Type B pancreatic cell (in vitro differentiated cells): ENCODE measurements at regions not wholly inside any gene's neighbourhood (a gene's known extent, or its start where the extent isn't known, plus 50 kb on each side); places are given as distances from the start of the nearest gene placed in this dataset.

Experiments used
- DNase-seq: peaks from one replicate; pipeline ENCODE4 v3.0.0; 2021; ENCODE audit warnings: mixed read lengths; ENCODE audit not compliant: unreplicated experiment; ENCODE audit errors: extremely low spot score
- H3K27ac Mint-ChIP-seq: 2 replicates; pipeline ENCODE4 v1.8.0; 2021; ENCODE audit warnings: mild to moderate bottlenecking, mixed read lengths
- H3K27me3 Mint-ChIP-seq: 2 replicates; pipeline ENCODE4 v1.8.0; 2021; ENCODE audit warnings: mixed read lengths
- H3K36me3 Mint-ChIP-seq: 2 replicates; pipeline ENCODE4 v1.8.0; 2021; ENCODE audit warnings: mixed read lengths
- H3K4me1 Mint-ChIP-seq: one replicate; pipeline ENCODE4 v1.8.0; 2021; ENCODE audit warnings: mixed read lengths; ENCODE audit not compliant: unreplicated experiment
- H3K4me3 Mint-ChIP-seq: 2 replicates; pipeline ENCODE4 v1.8.0; 2021; ENCODE audit warnings: mild to moderate bottlenecking, mixed read lengths
- H3K9me3 Mint-ChIP-seq: 2 replicates; pipeline ENCODE4 v1.8.0; 2021; ENCODE audit warnings: mixed read lengths
- TF ChIP-seq, protein P1 (sequence below): fragments of 200-600 bp; sonication (generic); conservative IDR thresholded peaks from 2 replicates; pipeline ENCODE4 v1.5.0; 2021; ENCODE audit warnings: antibody characterized with exemption, mild to moderate bottlenecking

DNA sequence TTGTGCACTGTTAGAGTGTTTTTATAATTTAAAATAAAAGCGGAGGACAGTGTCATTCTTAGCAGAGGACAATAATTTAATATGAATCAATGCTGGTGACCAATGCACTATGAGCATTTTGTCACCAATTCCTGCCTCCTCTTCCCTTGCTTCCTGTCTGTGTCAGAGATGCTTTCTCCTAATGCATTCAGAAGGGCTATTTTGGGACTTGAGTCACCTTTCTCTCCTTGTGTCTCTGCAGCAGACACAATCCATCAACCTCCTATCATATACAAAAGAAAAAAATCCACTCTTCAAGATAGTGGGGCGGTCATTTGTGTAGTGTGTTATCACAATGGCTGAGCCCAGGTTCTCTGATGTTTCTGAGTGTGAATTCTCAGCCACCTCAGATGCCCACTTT is 191.9 kb upstream of the VEPH1 start:
- H3K27me3 Mint-ChIP-seq, result no peaks in the 10 kb centered on the region
- TF ChIP-seq, protein P1, sequence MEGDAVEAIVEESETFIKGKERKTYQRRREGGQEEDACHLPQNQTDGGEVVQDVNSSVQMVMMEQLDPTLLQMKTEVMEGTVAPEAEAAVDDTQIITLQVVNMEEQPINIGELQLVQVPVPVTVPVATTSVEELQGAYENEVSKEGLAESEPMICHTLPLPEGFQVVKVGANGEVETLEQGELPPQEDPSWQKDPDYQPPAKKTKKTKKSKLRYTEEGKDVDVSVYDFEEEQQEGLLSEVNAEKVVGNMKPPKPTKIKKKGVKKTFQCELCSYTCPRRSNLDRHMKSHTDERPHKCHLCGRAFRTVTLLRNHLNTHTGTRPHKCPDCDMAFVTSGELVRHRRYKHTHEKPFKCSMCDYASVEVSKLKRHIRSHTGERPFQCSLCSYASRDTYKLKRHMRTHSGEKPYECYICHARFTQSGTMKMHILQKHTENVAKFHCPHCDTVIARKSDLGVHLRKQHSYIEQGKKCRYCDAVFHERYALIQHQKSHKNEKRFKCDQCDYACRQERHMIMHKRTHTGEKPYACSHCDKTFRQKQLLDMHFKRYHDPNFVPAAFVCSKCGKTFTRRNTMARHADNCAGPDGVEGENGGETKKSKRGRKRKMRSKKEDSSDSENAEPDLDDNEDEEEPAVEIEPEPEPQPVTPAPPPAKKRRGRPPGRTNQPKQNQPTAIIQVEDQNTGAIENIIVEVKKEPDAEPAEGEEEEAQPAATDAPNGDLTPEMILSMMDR, result no peak
- H3K9me3 Mint-ChIP-seq, result no peaks in the 10 kb centered on the region
- no peaks in the 10 kb centered on the region for H3K36me3 Mint-ChIP-seq
- DNase-seq, result no peak
- no peak overlapping the region for H3K27ac Mint-ChIP-seq
- H3K4me1 Mint-ChIP-seq, result no peaks in the 10 kb centered on the region
- H3K4me3 Mint-ChIP-seq, result no peak overlapping the region

DNA sequence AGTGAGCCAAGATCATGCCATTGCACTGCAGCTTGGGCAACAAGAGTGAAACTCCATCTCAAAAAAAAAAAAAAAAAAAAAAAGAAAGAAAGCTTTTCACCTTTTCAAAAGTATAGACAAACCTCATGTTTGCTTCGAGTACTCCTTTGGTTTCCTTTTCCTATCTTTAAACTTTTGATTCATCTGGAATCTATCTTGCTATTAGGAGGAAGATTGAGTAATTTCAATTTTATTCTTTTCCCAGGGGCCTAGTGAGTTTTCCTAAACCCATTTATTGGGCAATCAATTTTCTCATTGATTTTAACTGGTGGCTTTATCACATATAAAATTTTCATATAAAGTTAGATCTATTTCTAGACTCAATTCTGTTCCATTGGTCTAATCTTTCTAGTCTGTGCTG is 190.5 kb upstream of the VEPH1 start:
- Mint-ChIP-seq H3K27me3 (no peaks in the 10 kb centered on the region), H3K27ac (no peak overlapping the region), H3K36me3 (no peaks in the 10 kb centered on the region), H3K4me3 (no peak overlapping the region), H3K4me1 (no peaks in the 10 kb centered on the region), H3K9me3 (no peaks in the 10 kb centered on the region)
- TF ChIP-seq, protein P1, result no peak
- no peak for DNase-seq

DNA sequence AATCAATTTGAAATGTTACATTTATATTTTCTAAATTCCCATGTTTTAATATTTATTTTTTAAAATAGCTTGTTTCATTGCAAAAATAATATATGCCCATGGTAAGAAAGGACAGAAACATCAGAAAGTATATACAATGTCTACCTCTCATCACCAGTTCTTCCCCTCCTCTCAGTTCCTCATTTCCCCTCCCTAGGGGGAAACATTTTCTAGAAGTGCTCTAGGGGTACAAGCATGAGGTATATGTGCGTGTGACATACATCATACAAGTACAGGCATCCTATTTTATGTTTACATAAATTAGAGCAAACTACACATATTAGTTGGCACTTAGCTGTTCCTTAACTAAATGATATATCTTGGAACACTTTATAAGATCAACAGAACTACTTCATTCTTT is 189.3 kb upstream of the VEPH1 start:
- H3K9me3 Mint-ChIP-seq, result peaks cover 6% of the 10 kb centered on the region

DNA sequence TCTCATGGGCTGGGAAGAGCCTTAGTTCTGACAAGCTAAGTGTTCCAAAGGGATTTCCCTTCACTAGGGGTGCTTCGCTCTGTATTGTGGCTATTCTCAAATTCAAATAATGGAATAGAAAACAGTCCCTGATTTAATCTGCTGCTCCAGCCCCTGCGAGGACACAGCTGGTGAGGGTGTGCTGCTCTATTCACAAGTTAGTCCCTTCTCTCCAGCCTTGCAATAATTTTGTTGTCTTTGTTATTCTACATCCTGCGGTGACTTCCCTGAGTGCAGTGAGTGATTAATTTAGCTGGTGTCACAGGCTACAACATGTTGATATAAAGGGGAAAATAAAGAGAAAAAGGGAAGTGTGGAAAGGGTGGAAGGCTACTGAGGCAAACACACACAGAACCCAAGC is 180.5 kb upstream of the VEPH1 start:
- peaks cover 7% of the 10 kb centered on the region for H3K9me3 Mint-ChIP-seq
- no peaks in the 10 kb centered on the region for H3K27me3 Mint-ChIP-seq
- TF ChIP-seq, protein P1, result no peak
- no peak for DNase-seq
- H3K27ac Mint-ChIP-seq, result no peak overlapping the region
- H3K4me3 Mint-ChIP-seq, result no peak overlapping the region
- peaks cover 4% of the 10 kb centered on the region for H3K36me3 Mint-ChIP-seq
- peaks cover 5% of the 10 kb centered on the region for H3K4me1 Mint-ChIP-seq

More for the DNA sequence above, 189.3 kb upstream of the VEPH1 start:
- TF ChIP-seq, protein P1, result no peak
- Mint-ChIP-seq H3K27me3 (no peaks in the 10 kb centered on the region), H3K36me3 (peaks cover 4% of the 10 kb centered on the region), H3K4me1 (no peaks in the 10 kb centered on the region), H3K4me3 (no peak overlapping the region), H3K27ac (no peak overlapping the region)
- DNase-seq, result no peak

DNA sequence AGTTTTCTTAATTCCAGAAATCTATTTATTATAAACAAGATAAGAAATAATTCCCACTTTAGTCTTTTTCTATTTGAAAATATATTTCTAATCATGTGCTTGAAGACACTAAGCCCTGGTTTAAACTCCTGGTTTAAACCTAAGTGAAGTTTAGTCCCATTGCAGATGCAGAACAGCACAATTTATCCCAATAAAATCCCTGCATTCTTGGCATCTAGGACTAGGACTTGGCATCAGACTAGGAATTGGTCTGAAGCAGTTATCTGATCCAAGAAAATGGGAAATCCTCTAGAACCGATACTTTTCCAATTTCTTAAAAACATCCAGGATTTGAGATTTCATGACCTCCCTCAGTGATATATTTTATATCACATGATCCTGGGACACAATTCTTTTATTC is 168.8 kb upstream of the VEPH1 start:
- Mint-ChIP-seq H3K36me3 (no peaks in the 10 kb centered on the region), H3K9me3 (no peaks in the 10 kb centered on the region), H3K4me1 (peaks cover 13% of the 10 kb centered on the region), H3K4me3 (no peak overlapping the region), H3K27ac (no peak overlapping the region), H3K27me3 (peaks cover 14% of the 10 kb centered on the region)
- DNase-seq, result no peak
- TF ChIP-seq, protein P1, result no peak

DNA sequence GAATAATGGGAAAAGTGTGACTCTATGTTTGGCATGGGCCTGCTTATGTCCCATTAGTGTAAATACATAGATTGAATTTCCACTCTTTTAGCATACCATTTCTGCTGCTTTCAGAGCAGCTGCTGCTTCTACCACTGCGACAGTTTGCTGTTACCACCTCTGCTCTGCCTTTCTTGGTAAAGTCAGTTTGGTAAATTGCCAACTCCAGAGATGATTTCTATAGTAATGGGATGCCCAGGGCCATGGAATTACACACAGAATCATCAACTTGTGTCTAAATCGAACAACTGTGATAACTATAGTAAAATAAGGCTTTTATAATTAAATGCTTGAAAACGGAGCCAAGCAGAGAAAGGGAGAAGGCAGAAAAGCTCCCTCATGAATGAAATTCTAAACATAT is 168.4 kb upstream of the VEPH1 start:
- no peak overlapping the region for H3K27ac Mint-ChIP-seq

More for the DNA sequence above, 168.4 kb upstream of the VEPH1 start:
- TF ChIP-seq, protein P1, result no peak
- H3K9me3 Mint-ChIP-seq, result no peaks in the 10 kb centered on the region
- no peaks in the 10 kb centered on the region for H3K36me3 Mint-ChIP-seq
- peaks cover 14% of the 10 kb centered on the region for H3K27me3 Mint-ChIP-seq
- no peak overlapping the region for H3K4me3 Mint-ChIP-seq
- no peak for DNase-seq
- H3K4me1 Mint-ChIP-seq, result peaks cover 13% of the 10 kb centered on the region
